ENCODE measurements at regions not wholly inside any gene's neighbourhood (a gene's known extent, or its start where the extent isn't known, plus 50 kb on each side); places are given as distances from the start of the nearest gene placed in this dataset.

DNA sequence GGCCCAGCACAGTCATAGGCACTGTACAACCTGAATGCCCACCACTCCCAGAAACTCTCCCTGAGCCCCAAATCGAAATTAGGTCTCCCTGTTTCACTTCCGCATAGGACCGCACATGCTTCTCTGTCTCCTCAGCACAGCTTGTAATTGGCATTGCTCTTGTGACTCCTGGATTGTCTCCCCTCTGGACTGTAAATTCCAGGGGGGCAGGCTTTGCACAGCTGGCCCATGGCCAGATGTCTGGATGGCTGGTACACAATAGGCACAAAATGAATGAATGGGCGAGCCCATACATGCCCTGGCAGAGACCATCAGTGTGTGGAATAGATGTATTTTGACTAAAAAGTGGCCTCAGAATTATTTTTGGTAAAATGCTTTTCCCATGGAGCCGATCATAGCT, 63.3 kb upstream of the PHF21B start:
- DNase-seq (ENCODE audit: extremely low read depth, low read depth) = no peak
- TF ChIP-seq, protein P1, sequence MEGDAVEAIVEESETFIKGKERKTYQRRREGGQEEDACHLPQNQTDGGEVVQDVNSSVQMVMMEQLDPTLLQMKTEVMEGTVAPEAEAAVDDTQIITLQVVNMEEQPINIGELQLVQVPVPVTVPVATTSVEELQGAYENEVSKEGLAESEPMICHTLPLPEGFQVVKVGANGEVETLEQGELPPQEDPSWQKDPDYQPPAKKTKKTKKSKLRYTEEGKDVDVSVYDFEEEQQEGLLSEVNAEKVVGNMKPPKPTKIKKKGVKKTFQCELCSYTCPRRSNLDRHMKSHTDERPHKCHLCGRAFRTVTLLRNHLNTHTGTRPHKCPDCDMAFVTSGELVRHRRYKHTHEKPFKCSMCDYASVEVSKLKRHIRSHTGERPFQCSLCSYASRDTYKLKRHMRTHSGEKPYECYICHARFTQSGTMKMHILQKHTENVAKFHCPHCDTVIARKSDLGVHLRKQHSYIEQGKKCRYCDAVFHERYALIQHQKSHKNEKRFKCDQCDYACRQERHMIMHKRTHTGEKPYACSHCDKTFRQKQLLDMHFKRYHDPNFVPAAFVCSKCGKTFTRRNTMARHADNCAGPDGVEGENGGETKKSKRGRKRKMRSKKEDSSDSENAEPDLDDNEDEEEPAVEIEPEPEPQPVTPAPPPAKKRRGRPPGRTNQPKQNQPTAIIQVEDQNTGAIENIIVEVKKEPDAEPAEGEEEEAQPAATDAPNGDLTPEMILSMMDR (IDR thresholded peaks at IDR 0.05; ENCODE audit: low read depth, low read length) = no peak

DNA sequence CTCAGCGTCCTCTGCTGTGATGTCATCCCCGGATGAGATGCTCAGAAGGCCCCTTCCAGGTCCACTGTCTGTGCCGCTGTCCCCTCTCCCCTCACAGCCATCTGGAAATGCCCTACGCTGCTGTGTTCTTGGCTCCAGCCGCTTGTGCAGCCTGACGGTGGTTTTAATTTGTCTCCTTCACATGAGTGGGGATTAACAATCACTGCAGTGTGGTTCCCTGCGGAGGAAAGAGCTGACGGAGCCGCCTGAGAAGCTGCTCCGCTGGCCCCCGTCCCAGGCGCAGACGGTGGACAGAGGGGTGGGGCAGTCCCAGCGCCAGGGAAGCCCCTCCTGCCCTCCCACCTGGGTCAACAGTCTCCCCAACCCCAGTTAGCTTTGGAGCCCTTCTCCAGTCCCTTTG, 67.5 kb upstream of the PHF21B start:
- no peak for DNase-seq (ENCODE audit: extremely low read depth, low read depth)
- TF ChIP-seq, protein P1 (IDR thresholded peaks at IDR 0.05; ENCODE audit: low read depth, low read length) = no peak

DNA sequence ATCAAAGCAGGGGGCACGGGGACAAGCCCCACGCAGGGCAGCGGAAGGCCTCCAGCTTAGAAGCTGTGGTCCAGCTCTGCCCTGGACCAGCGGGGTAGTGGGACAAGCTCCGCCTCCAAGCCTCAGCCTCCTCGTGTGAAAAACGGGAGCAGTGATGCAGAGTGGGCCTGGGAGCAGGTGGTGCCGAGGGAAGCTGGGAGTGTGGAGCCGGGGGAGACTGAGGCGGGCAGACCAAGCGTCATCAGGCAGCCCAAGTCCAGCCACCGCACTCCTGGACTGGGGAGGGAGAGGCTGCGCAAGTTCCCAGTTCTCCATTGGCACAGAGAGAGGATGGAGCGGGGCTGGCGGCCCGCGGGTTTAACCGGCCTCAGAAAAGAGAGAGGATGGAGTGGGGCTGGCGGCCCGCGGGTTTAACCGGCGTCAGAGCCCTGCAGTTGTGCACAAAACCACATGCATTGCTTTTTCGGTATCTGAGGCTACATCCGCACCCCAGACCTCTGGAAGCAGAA, 68.1 kb upstream of the PHF21B start:
- no peak for DNase-seq (ENCODE audit: extremely low read depth, low read depth)
- TF ChIP-seq, protein P1 (IDR thresholded peaks at IDR 0.05; ENCODE audit: low read depth, low read length) = no peak

DNA sequence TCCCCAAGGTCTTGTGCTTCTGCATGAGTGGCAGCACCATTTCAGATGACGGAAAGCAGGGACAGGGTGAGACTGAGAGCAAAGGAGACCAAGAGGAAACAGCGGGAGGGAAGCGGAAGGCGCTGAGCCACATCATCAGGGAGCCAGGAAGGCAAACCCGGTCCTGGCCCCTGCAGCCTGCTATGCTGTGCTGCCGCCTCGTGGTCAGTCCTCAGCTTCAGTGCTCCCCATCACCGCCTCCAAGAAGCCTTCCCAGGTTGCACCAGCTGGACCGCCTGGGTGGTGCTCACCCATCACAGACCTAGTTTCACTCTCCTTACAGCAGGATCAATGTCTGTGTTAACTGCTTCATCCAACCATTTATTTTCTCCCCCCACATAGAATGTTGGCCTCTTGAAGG, 73.0 kb upstream of the PHF21B start:
- no peak for DNase-seq (ENCODE audit: extremely low read depth, low read depth)
- TF ChIP-seq, protein P1 (IDR thresholded peaks at IDR 0.05; ENCODE audit: low read depth, low read length) = no peak; the same call in 1 of the 2 replicates

DNA sequence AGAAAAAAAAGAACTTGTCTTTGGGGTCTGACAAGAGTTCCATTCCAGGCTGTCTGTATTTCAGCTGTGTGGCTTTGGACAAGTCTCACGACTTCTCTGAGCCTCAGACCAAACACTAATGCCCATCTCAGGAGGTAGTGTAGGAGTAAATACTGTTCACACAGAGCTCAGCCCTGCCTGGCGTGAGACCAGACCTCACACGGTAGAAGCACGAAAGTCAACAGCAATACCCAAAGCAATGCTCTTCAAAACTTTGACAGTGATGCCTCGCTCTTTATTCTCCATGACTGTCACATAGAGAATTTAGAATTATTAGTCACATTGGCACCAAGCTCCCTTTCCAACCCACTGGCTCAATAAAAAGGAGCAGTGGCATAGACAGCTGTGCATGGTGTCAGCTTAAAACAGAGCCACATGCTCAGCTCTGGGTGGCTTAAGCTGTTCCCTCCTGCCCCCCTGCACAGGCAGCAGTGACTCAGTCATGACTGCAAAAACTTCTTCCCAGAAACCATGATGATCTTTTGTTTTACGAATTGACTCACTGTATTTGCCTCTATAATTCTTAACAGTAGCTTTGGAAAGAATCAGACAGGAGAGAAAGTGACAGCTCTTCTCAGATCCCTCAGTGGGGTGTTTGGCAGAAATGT, 74.0 kb upstream of the PHF21B start:
- DNase-seq (ENCODE audit: extremely low read depth, low read depth) = no peak
- TF ChIP-seq, protein P1 (IDR thresholded peaks at IDR 0.05; ENCODE audit: low read depth, low read length) = no peak

DNA sequence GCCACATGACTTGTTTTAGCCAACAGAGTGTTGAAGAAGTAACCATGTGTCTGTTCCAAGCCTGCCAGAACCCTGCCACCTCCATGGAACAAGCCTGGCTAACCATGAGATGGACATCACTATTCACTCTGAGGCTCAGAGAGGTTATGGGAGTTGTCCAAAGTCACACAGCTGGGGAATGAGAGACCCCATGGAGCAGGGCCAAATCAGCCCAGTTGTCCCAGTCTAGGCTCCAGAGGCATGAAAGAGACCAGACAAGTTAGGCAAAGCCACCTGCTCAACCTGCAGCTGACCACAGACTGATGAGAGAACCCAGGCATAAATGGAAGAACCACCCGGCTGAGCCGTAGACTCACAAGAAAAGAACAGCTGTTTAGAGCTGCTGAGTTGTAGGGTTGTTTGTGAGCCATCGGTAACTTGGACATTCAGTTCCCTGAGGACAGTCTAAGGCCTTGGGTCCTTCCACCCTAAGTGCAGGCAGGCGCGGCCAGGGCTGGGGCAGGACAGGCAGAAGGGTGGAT, 74.7 kb upstream of the PHF21B start:
- DNase-seq (ENCODE audit: extremely low read depth, low read depth) = no peak
- TF ChIP-seq, protein P1 (IDR thresholded peaks at IDR 0.05; ENCODE audit: low read depth, low read length) = no peak

DNA sequence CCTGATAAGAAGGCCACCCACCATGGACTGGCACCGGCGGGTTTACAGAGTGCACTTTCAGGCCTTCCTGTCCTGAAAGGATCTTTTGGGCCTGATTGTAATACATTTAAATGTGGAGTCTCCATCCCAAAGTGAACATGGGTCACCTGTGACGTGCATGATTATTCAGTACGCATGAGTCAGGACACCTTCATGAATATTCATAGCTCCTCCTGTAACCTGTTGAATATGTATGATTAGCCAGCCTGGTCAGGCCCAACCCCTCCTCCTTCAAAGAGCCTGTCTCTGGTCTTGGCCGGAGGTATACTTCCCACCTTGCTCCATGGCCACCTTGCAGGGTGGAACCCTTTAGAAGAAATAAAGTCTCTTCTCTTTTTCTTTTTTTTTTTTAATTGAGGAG, 75.9 kb upstream of the NUP50 start:
- TF ChIP-seq, protein P1 (IDR thresholded peaks at IDR 0.05; ENCODE audit: low read depth, low read length) = no peak
- DNase-seq (ENCODE audit: extremely low read depth, low read depth) = no peak

Data from AG09319 (cell line).